ENCODE measurements at regions not wholly inside any gene's neighbourhood (a gene's known extent, or its start where the extent isn't known, plus 50 kb on each side); places are given as distances from the start of the nearest gene placed in this dataset.

- 67% methylated on average over 15 of the region's 15 CpGs for WGBS
- H3K4me1 ChIP-seq = no peaks in the 10 kb centered on the region
Measured at GRCh38 chr20:21564127-21564773, 50.4 kb upstream of the NKX2-2 start.

More at GRCh38 chr20:21564127-21564773, 50.4 kb upstream of the NKX2-2 start:
- Histone ChIP-seq H3K9me3 (peaks cover 0 to 4% (median 2%) of the 10 kb centered on the region in 4 donors), H3K27me3 (peaks cover 0 to 39% (median 0%) of the 10 kb centered on the region in 4 donors), H3K4me3 (no peak overlapping the region), H3K36me3 (no peaks in the 10 kb centered on the region), H3K27ac (replicated peaks in 1 of 4) (no peak overlapping the region)
- intact Hi-C loops (cut with DNase I) = no loop called here
- TF ChIP-seq POLR2AphosphoS5 (IDR thresholded peaks at IDR 0.05) = no peak
- TF ChIP-seq EP300 (IDR thresholded peaks at IDR 0.05) = no peak
- TF ChIP-seq CTCF (IDR thresholded peaks at IDR 0.05) = no peak
- no peak for TF ChIP-seq POLR2A (IDR thresholded peaks at IDR 0.05; ENCODE audit: low read depth)
- DNase-seq (ENCODE audit: extremely low spot score) = no peak

Data from esophagus muscularis mucosa (tissue), 4 donors.